ENCODE measurements at regions not wholly inside any gene's neighbourhood (a gene's known extent, or its start where the extent isn't known, plus 50 kb on each side); places are given as distances from the start of the nearest gene placed in this dataset.

DNA sequence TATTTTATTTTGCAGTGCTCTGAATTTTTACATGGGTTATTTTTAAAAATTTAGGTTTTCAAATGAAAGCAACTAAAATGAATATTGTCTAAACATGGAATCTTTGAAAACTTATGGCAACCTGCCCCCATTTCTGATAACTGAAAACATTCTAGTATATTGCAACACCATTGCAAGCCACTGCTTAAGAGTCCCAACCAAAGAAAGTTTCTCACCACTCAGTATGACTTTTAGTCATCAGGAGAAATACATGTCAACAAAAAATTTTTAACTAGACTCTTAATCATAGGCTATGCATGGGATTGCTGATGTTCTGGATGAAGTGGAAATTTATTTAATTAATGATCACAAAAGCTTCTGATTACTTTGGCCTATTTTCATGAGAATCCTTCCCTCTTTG is 112.1 kb downstream of the TNFSF18 start:
- H3K4me2 ChIP-seq (ENCODE audit: insufficient read depth, insufficient read length, low read length) = no peak overlapping the region
- no peak overlapping the region for H3K56ac ChIP-seq (ENCODE audit: insufficient read length, low read depth, low read length)
- H3K4ac ChIP-seq (ENCODE audit: low read depth, low read length) = no peak overlapping the region
- H4K5ac ChIP-seq (ENCODE audit: insufficient read length, low read depth, low read length) = no peak overlapping the region
- no peaks in the 10 kb centered on the region for H3K27me3 Mint-ChIP-seq (ENCODE audit: low read depth)
- H3K4me1 Mint-ChIP-seq = peaks cover 0 to 6% of the 10 kb centered on the region in 2 experiments; a peak in 2 of 4 replicates
- no peak overlapping the region for H3K4me3 Mint-ChIP-seq
- no peak overlapping the region for H3K27ac Mint-ChIP-seq
- H3K9me3 Mint-ChIP-seq = no peaks in the 10 kb centered on the region; a peak in 1 of 5 replicates
- H3K36me3 Mint-ChIP-seq (ENCODE audit: insufficient read depth in 1 of 3, low read depth in 3 of 3) = no peaks in the 10 kb centered on the region
- no peak overlapping the region for H2BK120ac ChIP-seq (ENCODE audit: low read depth, low read length, poor library complexity, severe bottlenecking)
- H3K14ac ChIP-seq (ENCODE audit: insufficient read depth, low read length) = no peak overlapping the region
- no peaks in the 10 kb centered on the region for H4K20me1 ChIP-seq (ENCODE audit: control insufficient read depth, insufficient read depth, insufficient read length)
- no peak overlapping the region for H2AK5ac ChIP-seq (ENCODE audit: insufficient read length, low read length)
- no peaks in the 10 kb centered on the region; the same call in 1 of the 2 replicates for H3K4me1 ChIP-seq (ENCODE audit: insufficient read depth, low read length)
- H2BK5ac ChIP-seq (ENCODE audit: insufficient read length, low read length) = no peak overlapping the region
- no peaks in the 10 kb centered on the region for H3K9me3 ChIP-seq (ENCODE audit: control insufficient read depth, low read depth, low read length)
- TF ChIP-seq CTCF (conservative IDR thresholded peaks at IDR 0.05) = no peak
- no peak overlapping the region for H2AFZ ChIP-seq (ENCODE audit: low read length)
- H3K23ac ChIP-seq (ENCODE audit: insufficient read length, low read depth, low read length) = no peak overlapping the region
- no peak overlapping the region for H4K8ac ChIP-seq (replicated peaks; ENCODE audit: insufficient read length, low read depth, low read length)
- no peaks in the 10 kb centered on the region for H3K23me2 ChIP-seq (ENCODE audit: insufficient read length, low read depth, low read length, poor library complexity, severe bottlenecking)
- H3K18ac ChIP-seq (ENCODE audit: insufficient read length, low read depth, low read length) = no peak overlapping the region
- no peak overlapping the region for H3T11ph ChIP-seq (ENCODE audit: low read length)
- H3K9ac ChIP-seq (ENCODE audit: extremely low read depth, insufficient read length, low read length) = no peak overlapping the region
- H2BK15ac ChIP-seq (ENCODE audit: low read depth, low read length) = no peak overlapping the region
- no peaks in the 10 kb centered on the region for H3K79me1 ChIP-seq (ENCODE audit: insufficient read depth, low read depth, low read length, poor library complexity, severe bottlenecking)
- no peak for DNase-seq
- no peaks in the 10 kb centered on the region for H3K27me3 ChIP-seq (ENCODE audit: insufficient read depth, low read length)
- no peak overlapping the region for H2BK20ac ChIP-seq (ENCODE audit: low read depth, low read length, poor library complexity, severe bottlenecking)
- no peak overlapping the region for H4K91ac ChIP-seq (ENCODE audit: insufficient read length, low read depth, low read length)
- no peaks in the 10 kb centered on the region for H3K79me2 ChIP-seq (ENCODE audit: insufficient read depth, low read length)
- H2BK12ac ChIP-seq (ENCODE audit: insufficient read length, low read depth, low read length) = no peak overlapping the region
- H3K27ac ChIP-seq (ENCODE audit: insufficient read length, low read depth, low read length) = no peak overlapping the region

All from H9 (cell line).